Erythroblast (primary cell): ENCODE measurements at regions not wholly inside any gene's neighbourhood (a gene's known extent, or its start where the extent isn't known, plus 50 kb on each side); places are given as distances from the start of the nearest gene placed in this dataset.

ENCODE experiments used
- GATA1 ChIP-seq: IDR thresholded peaks from 2 replicates; pipeline ENCODE4 v1.6.1; 2011; ENCODE audit warnings: low read depth, mild to moderate bottlenecking, control low read depth, low read length, moderate library complexity
- POLR2A ChIP-seq: IDR thresholded peaks from 2 replicates; pipeline ENCODE4 v1.6.1; 2011; ENCODE audit warnings: mild to moderate bottlenecking, low read length

DNA sequence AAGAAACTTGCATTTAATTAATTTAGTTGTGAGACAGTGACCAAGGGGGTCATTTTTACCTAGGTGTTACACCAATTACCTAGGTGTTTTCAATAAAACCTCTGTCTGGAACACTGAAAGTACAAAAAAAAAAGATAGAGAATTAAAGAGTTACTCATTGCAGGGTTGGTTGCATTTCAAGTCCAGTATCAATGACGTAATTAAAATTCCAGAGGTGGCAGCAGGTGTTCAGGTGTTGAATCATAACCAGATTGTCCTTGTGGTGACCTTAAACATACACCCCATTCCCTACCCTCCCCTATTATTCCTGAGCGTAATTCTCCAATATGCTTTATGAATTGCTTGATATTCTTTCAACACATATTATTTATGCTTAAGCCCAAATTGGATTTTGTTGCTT, 352.0 kb upstream of the SLC8A1 start:
- TF ChIP-seq POLR2A (no peak), GATA1 (no peak)
